Lower lobe of right lung (tissue), 2 donors: ENCODE measurements at regions not wholly inside any gene's neighbourhood (a gene's known extent, or its start where the extent isn't known, plus 50 kb on each side); places are given as distances from the start of the nearest gene placed in this dataset.
A peak's percentile ranks its signal among the peaks of the same experiment; 100 is the strongest.

ENCODE experiments used
- ATAC-seq, 2 donors: fragments of 200-7000 bp; cut with Tn5 transposase; one replicate each; pipeline ENCODE4 v1.9.1; 2020 to 2022; ENCODE audit warnings: mild to moderate bottlenecking in 2 of 2, moderate library complexity in 2 of 2
- DNase-seq: peaks from one replicate; pipeline ENCODE4 v3.0.0-alpha.2; 2020
- H3K27ac ChIP-seq: fragments of 200-600 bp; one replicate; pipeline ENCODE4 v1.8.0; 2022
- H3K27me3 ChIP-seq: fragments of 200-600 bp; one replicate; pipeline ENCODE4 v1.8.0; 2022; ENCODE audit warnings: low read depth
- H3K36me3 ChIP-seq: fragments of 200-600 bp; one replicate; pipeline ENCODE4 v1.8.0; 2022; ENCODE audit warnings: mild to moderate bottlenecking
- H3K4me1 ChIP-seq: fragments of 200-600 bp; one replicate; pipeline ENCODE4 v1.8.0; 2022
- H3K4me3 ChIP-seq: fragments of 200-600 bp; one replicate; pipeline ENCODE4 v1.8.0; 2022; ENCODE audit warnings: mild to moderate bottlenecking
- H3K9me3 ChIP-seq: fragments of 200-600 bp; one replicate; pipeline ENCODE4 v1.8.0; 2022
- intact Hi-C: fragments of 100-400 bp; cut with DNase I; formaldehyde crosslinking; loops from one replicate; pipeline ENCODE4 v1.11.0; 2022
- TF ChIP-seq, protein P1 (sequence below): fragments of 200-600 bp; IDR thresholded peaks from one replicate; pipeline ENCODE4 v1.8.0; 2022; ENCODE audit warnings: antibody characterized with exemption, mild to moderate bottlenecking
- donor health status: DM: no; HTN: yes; CAD: no; lungs with severe emphysema.

DNA sequence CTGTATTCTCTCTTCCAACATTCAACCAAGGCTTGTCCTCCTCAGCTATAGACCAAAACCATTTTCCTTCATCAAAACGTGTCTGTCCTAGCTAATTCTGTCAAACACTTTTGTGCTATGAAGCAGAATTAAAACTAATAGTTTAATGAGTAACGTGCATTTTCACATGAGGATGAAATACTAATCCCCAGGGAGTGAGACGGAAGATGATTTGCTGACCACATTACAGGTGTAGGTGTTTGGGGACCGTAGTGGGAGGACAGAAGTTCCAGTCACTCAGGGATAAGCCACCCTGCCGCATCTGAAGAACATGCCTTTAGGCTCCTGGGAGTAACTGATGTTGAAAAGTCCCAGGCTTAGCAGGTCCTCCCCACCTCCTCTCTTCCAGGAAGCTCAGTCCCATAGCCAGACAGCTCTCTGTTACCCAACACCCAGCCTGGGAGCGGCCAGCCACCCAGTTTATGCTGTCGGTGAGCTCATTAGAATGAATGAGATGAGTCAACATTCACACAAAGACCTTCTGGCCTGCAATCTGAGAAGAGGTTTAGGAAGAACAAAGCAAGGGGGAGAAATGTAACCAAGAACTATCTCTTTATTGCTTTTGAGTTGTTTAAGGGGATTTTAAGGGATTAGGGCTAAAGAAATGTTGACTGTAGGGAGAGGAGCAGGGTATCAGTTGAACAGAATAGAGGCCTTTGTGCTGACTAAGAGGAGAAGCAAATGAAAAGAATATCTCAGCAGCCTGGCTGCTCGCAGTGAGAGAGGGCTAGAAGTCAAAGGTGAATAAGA is 122.5 kb downstream of the FOXI3 start:
- no peak for DNase-seq
- Histone ChIP-seq H3K4me3 (no peak overlapping the region), H3K9me3 (no peaks in the 10 kb centered on the region), H3K36me3 (no peaks in the 10 kb centered on the region), H3K27ac (no peak overlapping the region), H3K27me3 (no peaks in the 10 kb centered on the region), H3K4me1 (no peaks in the 10 kb centered on the region)
- peak in 1 of 2 donors; percentile 74 for ATAC-seq
- TF ChIP-seq, protein P1, sequence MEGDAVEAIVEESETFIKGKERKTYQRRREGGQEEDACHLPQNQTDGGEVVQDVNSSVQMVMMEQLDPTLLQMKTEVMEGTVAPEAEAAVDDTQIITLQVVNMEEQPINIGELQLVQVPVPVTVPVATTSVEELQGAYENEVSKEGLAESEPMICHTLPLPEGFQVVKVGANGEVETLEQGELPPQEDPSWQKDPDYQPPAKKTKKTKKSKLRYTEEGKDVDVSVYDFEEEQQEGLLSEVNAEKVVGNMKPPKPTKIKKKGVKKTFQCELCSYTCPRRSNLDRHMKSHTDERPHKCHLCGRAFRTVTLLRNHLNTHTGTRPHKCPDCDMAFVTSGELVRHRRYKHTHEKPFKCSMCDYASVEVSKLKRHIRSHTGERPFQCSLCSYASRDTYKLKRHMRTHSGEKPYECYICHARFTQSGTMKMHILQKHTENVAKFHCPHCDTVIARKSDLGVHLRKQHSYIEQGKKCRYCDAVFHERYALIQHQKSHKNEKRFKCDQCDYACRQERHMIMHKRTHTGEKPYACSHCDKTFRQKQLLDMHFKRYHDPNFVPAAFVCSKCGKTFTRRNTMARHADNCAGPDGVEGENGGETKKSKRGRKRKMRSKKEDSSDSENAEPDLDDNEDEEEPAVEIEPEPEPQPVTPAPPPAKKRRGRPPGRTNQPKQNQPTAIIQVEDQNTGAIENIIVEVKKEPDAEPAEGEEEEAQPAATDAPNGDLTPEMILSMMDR, result no peak
- intact Hi-C loops, result no loop called here

DNA sequence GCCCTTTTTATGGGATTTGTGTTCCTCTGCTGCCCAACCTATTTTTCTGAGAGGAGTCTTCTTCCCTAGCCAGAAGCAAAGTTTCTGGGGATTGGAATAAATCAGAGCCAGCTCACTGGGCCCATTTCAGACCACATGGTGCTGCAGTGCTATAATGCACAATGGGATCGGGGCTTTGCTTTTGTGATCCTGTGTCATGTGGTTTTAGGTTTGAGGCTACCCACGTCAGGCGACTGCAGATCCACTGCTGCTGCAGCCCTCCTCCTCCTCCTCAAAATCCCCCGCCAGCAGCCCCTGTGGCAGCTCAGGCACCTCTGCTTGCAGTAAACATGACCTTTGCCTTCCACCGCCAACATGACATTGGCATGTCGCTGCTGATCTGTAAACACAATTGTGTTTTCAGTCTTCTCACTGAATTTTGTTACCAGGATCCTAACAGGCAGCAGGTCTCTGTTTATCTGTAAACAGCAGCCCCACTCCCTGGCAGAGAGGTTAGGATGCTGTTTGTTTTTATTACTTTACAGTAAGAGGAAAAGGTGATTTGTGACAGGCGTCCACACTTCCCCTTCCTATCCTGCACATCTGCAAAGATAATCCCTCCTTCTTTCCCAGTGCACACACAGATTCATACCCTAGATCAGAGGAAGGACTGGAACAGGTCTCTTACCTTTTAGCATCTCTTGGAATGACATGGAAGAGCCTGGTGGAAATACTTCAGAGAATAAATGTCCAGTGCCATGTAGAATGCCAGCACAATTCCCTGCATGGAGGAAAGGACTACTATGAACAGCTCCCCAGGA is 130.8 kb downstream of the FOXI3 start:
- Histone ChIP-seq H3K4me3 (no peak overlapping the region), H3K4me1 (no peaks in the 10 kb centered on the region), H3K9me3 (no peaks in the 10 kb centered on the region), H3K27ac (no peak overlapping the region), H3K27me3 (no peaks in the 10 kb centered on the region), H3K36me3 (no peaks in the 10 kb centered on the region)
- TF ChIP-seq, protein P1, result no peak
- intact Hi-C loops, result no loop called here
- DNase-seq, result no peak
- ATAC-seq, result no peak

DNA sequence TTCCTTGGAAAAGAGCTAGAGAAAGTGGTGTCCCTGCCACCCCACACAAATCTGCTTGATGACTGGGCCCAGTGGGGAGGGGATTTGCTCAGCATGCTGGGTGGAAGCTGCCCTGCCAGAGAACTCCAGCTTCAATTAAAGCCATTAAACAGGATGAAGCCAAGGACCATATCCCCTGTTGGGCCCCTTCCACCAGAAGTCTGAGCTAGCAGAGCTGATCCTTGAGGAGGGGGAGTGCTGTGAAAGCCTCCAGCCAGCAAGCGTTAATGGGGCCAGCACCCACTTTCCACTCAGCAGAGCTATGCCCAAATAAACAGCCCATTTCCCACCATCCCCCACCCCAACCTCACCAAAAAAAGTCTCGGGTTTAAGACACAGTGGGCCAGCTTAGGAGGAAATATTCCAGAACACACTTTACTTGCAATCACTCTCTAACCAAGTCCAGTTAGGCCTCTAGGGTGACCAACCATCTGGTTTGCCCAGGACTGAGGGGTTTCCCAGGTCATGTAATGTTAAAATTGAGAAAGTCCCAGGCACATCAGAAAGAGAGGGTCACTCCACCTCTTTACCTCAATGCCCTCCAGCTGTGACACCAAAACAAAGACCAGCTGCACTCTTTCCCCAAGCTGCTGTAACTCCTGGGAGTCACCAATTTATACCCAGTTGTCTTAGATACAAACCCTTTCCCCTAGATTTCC is 132.3 kb downstream of the FOXI3 start:
- no peak overlapping the region for H3K4me3 ChIP-seq
- no peaks in the 10 kb centered on the region for H3K36me3 ChIP-seq
- intact Hi-C loops, result no loop called here
- TF ChIP-seq, protein P1, result no peak
- no peaks in the 10 kb centered on the region for H3K4me1 ChIP-seq
- no peaks in the 10 kb centered on the region for H3K9me3 ChIP-seq
- H3K27ac ChIP-seq, result no peak overlapping the region
- ATAC-seq (no peak), DNase-seq (no peak)
- H3K27me3 ChIP-seq, result no peaks in the 10 kb centered on the region

DNA sequence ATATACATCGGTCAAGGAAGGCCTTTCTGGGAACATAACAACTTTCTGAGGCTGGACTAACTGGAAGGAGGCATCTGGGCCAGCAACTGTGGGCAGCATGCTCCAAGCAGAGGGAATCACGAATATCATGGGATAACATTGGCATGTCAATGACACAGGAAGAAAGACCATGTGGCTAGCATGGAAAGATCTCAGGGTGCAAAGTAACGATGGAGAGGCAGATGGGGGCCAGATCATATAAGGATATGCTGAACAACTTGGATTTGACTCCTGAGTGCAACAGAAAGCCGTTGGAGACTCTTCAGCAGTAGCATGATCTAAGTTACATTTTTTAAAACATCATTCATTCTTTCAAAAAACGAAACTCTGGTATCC is 133.6 kb downstream of the FOXI3 start:
- no peak for ATAC-seq
- TF ChIP-seq, protein P1, result no peak

DNA sequence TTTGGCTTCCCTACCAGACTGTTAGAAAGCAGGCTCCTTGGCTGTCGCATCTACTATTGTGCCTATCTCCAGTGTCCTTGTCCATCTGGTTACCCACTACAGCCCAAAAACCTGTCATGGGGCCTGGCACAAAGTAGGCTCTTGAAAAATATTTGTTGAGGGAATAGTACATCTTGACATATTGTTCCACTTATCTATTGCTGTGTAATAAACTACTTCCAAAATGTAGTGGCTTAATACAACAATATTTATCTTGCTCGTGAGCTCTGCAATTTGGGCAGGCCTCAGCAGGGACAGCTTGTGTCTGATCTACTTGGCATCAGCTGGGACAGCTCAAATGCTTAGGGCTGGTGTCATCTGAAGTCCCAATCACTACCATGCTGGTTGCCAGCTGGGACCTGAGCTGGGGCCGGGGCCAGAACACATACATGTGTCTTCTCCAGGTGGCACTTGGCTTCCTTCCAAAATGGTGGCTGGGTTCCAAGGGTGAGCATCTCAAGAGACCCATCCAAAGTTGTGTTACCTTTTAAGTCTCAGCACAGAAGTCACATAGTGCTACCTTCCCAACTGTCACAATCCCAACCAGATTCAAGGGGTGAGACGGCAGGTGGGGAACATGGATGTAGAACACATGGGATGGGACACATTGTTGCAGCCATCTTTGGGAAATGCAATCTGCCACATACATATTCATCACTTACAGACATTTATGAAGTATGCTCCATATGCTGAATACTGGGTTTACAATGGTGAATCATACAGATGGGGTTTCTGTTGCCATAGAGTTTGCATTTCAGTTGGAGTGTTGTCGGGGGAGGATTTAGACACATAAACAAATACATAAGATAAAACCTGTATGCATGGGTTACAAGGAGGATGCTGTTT is 134.2 kb downstream of the FOXI3 start:
- TF ChIP-seq, protein P1, result no peak
- Histone ChIP-seq H3K27ac (no peak overlapping the region), H3K4me1 (no peaks in the 10 kb centered on the region), H3K27me3 (no peaks in the 10 kb centered on the region), H3K9me3 (no peaks in the 10 kb centered on the region), H3K36me3 (no peaks in the 10 kb centered on the region), H3K4me3 (no peak overlapping the region)
- no peak for ATAC-seq
- no peak for DNase-seq
- intact Hi-C loops, result no loop called here

More for the DNA sequence above, 133.6 kb downstream of the FOXI3 start:
- Histone ChIP-seq H3K36me3 (no peaks in the 10 kb centered on the region), H3K4me3 (no peak overlapping the region), H3K27ac (no peak overlapping the region), H3K27me3 (no peaks in the 10 kb centered on the region), H3K4me1 (no peaks in the 10 kb centered on the region), H3K9me3 (no peaks in the 10 kb centered on the region)
- no peak for DNase-seq
- intact Hi-C loops, result no loop called here
